ENCODE measurements at regions not wholly inside any gene's neighbourhood (a gene's known extent, or its start where the extent isn't known, plus 50 kb on each side); places are given as distances from the start of the nearest gene placed in this dataset.

GRCh38 chr17:77690271-77691161 lies 268.0 kb upstream of the TNRC6C start:
- intact Hi-C loops (cut with DNase I) = loop anchor here in 1 of 2 donors (5.0 to 10.0 kb wide), 2 partner anchors 42 to 86 kb away; no protein-coding TSS in a partner anchor
- H3K36me3 ChIP-seq (ENCODE audit: control insufficient read depth in 1 of 2, insufficient read depth in 2 of 2, low read length in 1 of 2) = no peaks in the 10 kb centered on the region
- H3K9me3 ChIP-seq (ENCODE audit: control insufficient read depth, low read length) = peaks cover 2% of the 10 kb centered on the region
- whole genome bisulfite sequencing, 2 donors = 21% methylated on average over 24 of the region's 24 CpGs
- DNase-seq = peak in 1 of 2 donors; percentile 39
- no peaks in the 10 kb centered on the region for H3K4me1 ChIP-seq (ENCODE audit: control insufficient read depth in 1 of 2, insufficient read depth in 2 of 2, low read length in 2 of 2)
- H3K27me3 ChIP-seq (ENCODE audit: control insufficient read depth in 1 of 2, insufficient read depth in 2 of 2, low read length in 1 of 2) = no peaks in the 10 kb centered on the region
- no peak overlapping the region for H3K27ac ChIP-seq (ENCODE audit: low read depth in 1 of 2, low read length in 2 of 2)
- no peak for ATAC-seq (ENCODE audit: low FRiP score)
- peak overlapping the region in 1 of 2 donors; percentile 23 for H3K4me3 ChIP-seq (ENCODE audit: low read length in 2 of 2)

- intact Hi-C loops (cut with DNase I) = loop anchor here in 1 of 2 donors (5.0 to 10.0 kb wide), 2 partner anchors 41 to 87 kb away; no protein-coding TSS in a partner anchor
- WGBS, 2 donors = 95 to 96% methylated on average over 21 of the region's 21 CpGs
- ATAC-seq (ENCODE audit: low FRiP score) = no peak
Measured at GRCh38 chr17:77691216-77692085, 267.1 kb upstream of the TNRC6C start.

GRCh38 chr17:77692571-77693161 lies 265.8 kb upstream of the TNRC6C start:
- H3K9me3 ChIP-seq (ENCODE audit: control insufficient read depth, low read length) = no peaks in the 10 kb centered on the region
- no peaks in the 10 kb centered on the region for H3K4me1 ChIP-seq (ENCODE audit: control insufficient read depth in 1 of 2, insufficient read depth in 2 of 2, low read length in 2 of 2)
- ATAC-seq (ENCODE audit: low FRiP score) (no peak), DNase-seq (peak in 1 of 2 donors; percentile 41)
- intact Hi-C loops (cut with DNase I) = loop anchor here in 1 of 2 donors (5.0 to 10.0 kb wide), 2 partner anchors 40 to 88 kb away; no protein-coding TSS in a partner anchor
- no peak overlapping the region for H3K27ac ChIP-seq (ENCODE audit: low read depth in 1 of 2, low read length in 2 of 2)
- 70 to 72% methylated on average over 12 of the region's 12 CpGs for WGBS, 2 donors
- H3K4me3 ChIP-seq (ENCODE audit: low read length in 2 of 2) = no peak overlapping the region
- H3K36me3 ChIP-seq (ENCODE audit: control insufficient read depth in 1 of 2, insufficient read depth in 2 of 2, low read length in 1 of 2) = no peaks in the 10 kb centered on the region
- no peaks in the 10 kb centered on the region for H3K27me3 ChIP-seq (ENCODE audit: control insufficient read depth in 1 of 2, insufficient read depth in 2 of 2, low read length in 1 of 2)

More at GRCh38 chr17:77691216-77692085, 267.1 kb upstream of the TNRC6C start:
- Histone ChIP-seq H3K27me3 (ENCODE audit: control insufficient read depth in 1 of 2, insufficient read depth in 2 of 2, low read length in 1 of 2) (no peaks in the 10 kb centered on the region), H3K27ac (ENCODE audit: low read depth in 1 of 2, low read length in 2 of 2) (no peak overlapping the region), H3K4me1 (ENCODE audit: control insufficient read depth in 1 of 2, insufficient read depth in 2 of 2, low read length in 2 of 2) (no peaks in the 10 kb centered on the region), H3K4me3 (ENCODE audit: low read length in 2 of 2) (no peak overlapping the region), H3K36me3 (ENCODE audit: control insufficient read depth in 1 of 2, insufficient read depth in 2 of 2, low read length in 1 of 2) (no peaks in the 10 kb centered on the region), H3K9me3 (ENCODE audit: control insufficient read depth, low read length) (peaks cover 2% of the 10 kb centered on the region)
- DNase-seq = peak in 1 of 2 donors; percentile 59

GRCh38 chr17:77693301-77693700 lies 265.2 kb upstream of the TNRC6C start:
- intact Hi-C loops (cut with DNase I) = loop anchor here in 1 of 2 donors (5.0 to 10.0 kb wide), 2 partner anchors 39 to 88 kb away; no protein-coding TSS in a partner anchor
- no peaks in the 10 kb centered on the region for H3K9me3 ChIP-seq (ENCODE audit: control insufficient read depth, low read length)
- no peaks in the 10 kb centered on the region for H3K36me3 ChIP-seq (ENCODE audit: control insufficient read depth in 1 of 2, insufficient read depth in 2 of 2, low read length in 1 of 2)
- DNase-seq (peak in 1 of 2 donors; percentile 70), ATAC-seq (ENCODE audit: low FRiP score) (no peak)
- no peak overlapping the region for H3K4me3 ChIP-seq (ENCODE audit: low read length in 2 of 2)
- no peaks in the 10 kb centered on the region for H3K27me3 ChIP-seq (ENCODE audit: control insufficient read depth in 1 of 2, insufficient read depth in 2 of 2, low read length in 1 of 2)
- no peak overlapping the region for H3K27ac ChIP-seq (ENCODE audit: low read depth in 1 of 2, low read length in 2 of 2)
- no peaks in the 10 kb centered on the region for H3K4me1 ChIP-seq (ENCODE audit: control insufficient read depth in 1 of 2, insufficient read depth in 2 of 2, low read length in 2 of 2)
- WGBS, 2 donors = 84 to 88% methylated on average over 9 of the region's 9 CpGs

- DNase-seq = peak in 1 of 2 donors; percentile 47
- H3K9me3 ChIP-seq (ENCODE audit: control insufficient read depth, low read length) = no peaks in the 10 kb centered on the region
- no peak overlapping the region for H3K27ac ChIP-seq (ENCODE audit: low read depth in 1 of 2, low read length in 2 of 2)
- H3K4me1 ChIP-seq (ENCODE audit: control insufficient read depth in 1 of 2, insufficient read depth in 2 of 2, low read length in 2 of 2) = no peaks in the 10 kb centered on the region
- no peak for ATAC-seq (ENCODE audit: low FRiP score)
- H3K27me3 ChIP-seq (ENCODE audit: control insufficient read depth in 1 of 2, insufficient read depth in 2 of 2, low read length in 1 of 2) = no peaks in the 10 kb centered on the region
- intact Hi-C loops (cut with DNase I) = loop anchor here in 1 of 2 donors (5.0 to 10.0 kb wide), 2 partner anchors 39 to 89 kb away; no protein-coding TSS in a partner anchor
- WGBS, 2 donors = 89 to 90% methylated on average over 7 of the region's 7 CpGs
- no peak overlapping the region for H3K4me3 ChIP-seq (ENCODE audit: low read length in 2 of 2)
- no peaks in the 10 kb centered on the region for H3K36me3 ChIP-seq (ENCODE audit: control insufficient read depth in 1 of 2, insufficient read depth in 2 of 2, low read length in 1 of 2)
Measured at GRCh38 chr17:77693776-77694175, 264.7 kb upstream of the TNRC6C start.

- no peaks in the 10 kb centered on the region for H3K27me3 ChIP-seq (ENCODE audit: control insufficient read depth in 1 of 2, insufficient read depth in 2 of 2, low read length in 1 of 2)
- no peaks in the 10 kb centered on the region for H3K36me3 ChIP-seq (ENCODE audit: control insufficient read depth in 1 of 2, insufficient read depth in 2 of 2, low read length in 1 of 2)
- H3K27ac ChIP-seq (ENCODE audit: low read depth in 1 of 2, low read length in 2 of 2) = no peak overlapping the region
- no peak for DNase-seq
- ATAC-seq (ENCODE audit: low FRiP score) = no peak
- no peaks in the 10 kb centered on the region for H3K9me3 ChIP-seq (ENCODE audit: control insufficient read depth, low read length)
- WGBS, 2 donors = 95 to 96% methylated on average over 11 of the region's 11 CpGs
- no peak overlapping the region for H3K4me3 ChIP-seq (ENCODE audit: low read length in 2 of 2)
- intact Hi-C loops (cut with DNase I) = loop anchor here in 1 of 2 donors (5.0 to 10.0 kb wide), 2 partner anchors 38 to 90 kb away; no protein-coding TSS in a partner anchor
- H3K4me1 ChIP-seq (ENCODE audit: control insufficient read depth in 1 of 2, insufficient read depth in 2 of 2, low read length in 2 of 2) = no peaks in the 10 kb centered on the region
Measured at GRCh38 chr17:77694391-77695363, 263.8 kb upstream of the TNRC6C start.

- no peak for ATAC-seq (ENCODE audit: low FRiP score)
- WGBS, 2 donors = 92 to 93% methylated on average over 9 of the region's 9 CpGs
- no peak overlapping the region for H3K27ac ChIP-seq (ENCODE audit: low read depth in 1 of 2, low read length in 2 of 2)
- H3K36me3 ChIP-seq (ENCODE audit: control insufficient read depth in 1 of 2, insufficient read depth in 2 of 2, low read length in 1 of 2) = no peaks in the 10 kb centered on the region
- H3K9me3 ChIP-seq (ENCODE audit: control insufficient read depth, low read length) = no peaks in the 10 kb centered on the region
- H3K4me1 ChIP-seq (ENCODE audit: control insufficient read depth in 1 of 2, insufficient read depth in 2 of 2, low read length in 2 of 2) = no peaks in the 10 kb centered on the region
- H3K4me3 ChIP-seq (ENCODE audit: low read length in 2 of 2) = no peak overlapping the region
- intact Hi-C loops (cut with DNase I) = loop anchor here in 1 of 2 donors (10.0 kb wide), 1 partner anchor 91 kb away; no protein-coding TSS in a partner anchor
- peak in 1 of 2 donors; percentile 28 for DNase-seq
- no peaks in the 10 kb centered on the region for H3K27me3 ChIP-seq (ENCODE audit: control insufficient read depth in 1 of 2, insufficient read depth in 2 of 2, low read length in 1 of 2)
Measured at GRCh38 chr17:77695386-77695785, 263.1 kb upstream of the TNRC6C start.
